HCT116 (cell line): ENCODE measurements at regions not wholly inside any gene's neighbourhood (a gene's known extent, or its start where the extent isn't known, plus 50 kb on each side); places are given as distances from the start of the nearest gene placed in this dataset.

ENCODE experiments used
- ATAC-seq: fragments of 200-7000 bp; cut with Tn5 transposase; 2 replicates; pipeline ENCODE4 v1.9.1; 2020; ENCODE audit warnings: mild to moderate bottlenecking, moderate library complexity
- BruUV-seq: library from RNA; stranded (reverse); fragments of 400-500 nt; replicated peaks from 2 replicates; lab custom pipeline; 2021; lab: Mats Ljungman, UMichigan
- CTCF ChIA-PET: fragments of 300-600 bp; sonication (Branson Sonifier 250); formaldehyde crosslinking; loops from one replicate; lab custom pipeline; 2021; ENCODE audit warnings: antibody characterized with exemption; lab: Charles Lee
- POLR2A ChIA-PET: fragments of 300-600, 350-600 bp; sonication (Branson Sonifier 250); formaldehyde crosslinking; loops from one replicate; lab custom pipeline; 2021; ENCODE audit warnings: antibody characterized with exemption; lab: Charles Lee
- RAD21 ChIA-PET, 2 experiments: fragments of 300-600 bp; sonication (Branson Sonifier 250); formaldehyde crosslinking; loops; one replicate each; lab custom pipeline; 2023; ENCODE audit warnings: low total read pairs in 2 of 2; ENCODE audit not compliant: uncharacterized antibody in 2 of 2, unreplicated experiment in 2 of 2, low non-redundant PET in 1 of 2; lab: Charles Lee
- DNase-seq: peaks from one replicate; pipeline ENCODE4 v3.0.0-alpha.2; 2010; ENCODE audit warnings: low read depth, low spot score
- H2AFZ ChIP-seq: fragments of 200-600 bp; shearing (Covaris generic), sonication (generic); 2 replicates; pipeline ENCODE4 v1.6.1; 2017; ENCODE audit warnings: low read depth, mixed run types, mixed read lengths, antibody characterized with exemption, low read length; ENCODE audit not compliant: poor library complexity, severe bottlenecking
- H3K27ac ChIP-seq: 2 replicates; pipeline ENCODE4 v1.5.1; 2012; ENCODE audit warnings: low read depth, low read length
- H3K27me3 ChIP-seq: fragments of 200-600 bp; sonication (generic); 2 replicates; pipeline ENCODE4 v1.6.1; 2016; ENCODE audit warnings: mixed run types, low read length, mixed read lengths; ENCODE audit not compliant: insufficient read depth
- H3K36me3 ChIP-seq, 2 experiments: fragments of 200-500 bp in 1 of 2; fragments of 200-600 bp in 1 of 2; sonication (Bioruptor generic) in 1 of 2; sonication (generic) in 1 of 2; 2 replicates each; pipeline versions ENCODE4 v1.5.1 to v1.6.1; 2014 to 2016; ENCODE audit warnings: low read length in 2 of 2, inconsistent platforms in 1 of 2, mixed read lengths in 1 of 2, mixed run types in 1 of 2; ENCODE audit not compliant: insufficient read depth in 2 of 2, control insufficient read depth in 1 of 2
- H3K4me1 ChIP-seq, 2 experiments: fragments of 200-600 bp in 1 of 2; sonication (generic) in 1 of 2; 2 replicates each; pipeline versions ENCODE4 v1.5.1 to v1.6.1; 2012 to 2017; ENCODE audit warnings: low read length in 2 of 2, inconsistent platforms in 1 of 2, mild to moderate bottlenecking in 1 of 2, mixed read lengths in 1 of 2, mixed run types in 1 of 2, moderate library complexity in 1 of 2; ENCODE audit not compliant: insufficient read depth in 2 of 2, control insufficient read depth in 1 of 2
- H3K4me2 ChIP-seq: fragments of 200-600 bp; sonication (generic); 2 replicates; pipeline ENCODE4 v1.6.1; 2017; ENCODE audit warnings: mixed run types, low read length, mixed read lengths
- H3K4me3 ChIP-seq, 2 experiments: fragments of 200-600 bp in 1 of 2; sonication (generic) in 1 of 2; replicated peaks in 1 of 2; 2 replicates each; pipeline ENCODE4 v1.5.1; 2011 to 2016; ENCODE audit warnings: low read length in 2 of 2, control low read depth in 1 of 2, low read depth in 1 of 2, mild to moderate bottlenecking in 1 of 2, mixed read lengths in 1 of 2, mixed run types in 1 of 2
- H3K79me2 ChIP-seq: fragments of 200-600 bp; sonication (generic); 2 replicates; pipeline ENCODE4 v1.6.1; 2017; ENCODE audit warnings: mild to moderate bottlenecking, mixed run types, low read length, moderate library complexity, mixed read lengths; ENCODE audit not compliant: insufficient read depth
- H3K9ac ChIP-seq: fragments of 200-600 bp; sonication (generic); 2 replicates; pipeline ENCODE4 v1.6.1; 2016; ENCODE audit warnings: low read length, mixed read lengths
- H3K9me2 ChIP-seq: fragments of 200-600 bp; sonication (generic), shearing (Covaris generic); 2 replicates; pipeline ENCODE4 v1.6.1; 2017; ENCODE audit warnings: mixed run types, mild to moderate bottlenecking, moderate library complexity; ENCODE audit not compliant: insufficient read depth
- H3K9me3 ChIP-seq, 2 experiments: fragments of 200-500 bp in 1 of 2; fragments of 200-600 bp in 1 of 2; sonication (Bioruptor generic) in 1 of 2; sonication (generic) in 1 of 2; 2 replicates each; pipeline ENCODE4 v1.6.1; 2014 to 2017; ENCODE audit warnings: low read length in 2 of 2, mixed read lengths in 2 of 2, inconsistent platforms in 1 of 2, low read depth in 1 of 2, mild to moderate bottlenecking in 1 of 2, mixed run types in 1 of 2, moderate library complexity in 1 of 2; ENCODE audit not compliant: control insufficient read depth in 1 of 2, insufficient read depth in 1 of 2
- H4K20me1 ChIP-seq: fragments of 200-600 bp; sonication (generic), shearing (Covaris generic); 2 replicates; pipeline ENCODE4 v1.6.1; 2017; ENCODE audit warnings: mixed run types, mild to moderate bottlenecking, moderate library complexity; ENCODE audit not compliant: insufficient read depth
- ATF3 ChIP-seq: IDR thresholded peaks from 2 replicates; pipeline ENCODE4 v1.6.1; 2012
- CBX3 ChIP-seq: IDR thresholded peaks from 2 replicates; pipeline ENCODE4 v1.6.1; 2012; ENCODE audit warnings: low read depth
- CEBPB ChIP-seq: IDR thresholded peaks from 2 replicates; pipeline ENCODE4 v1.6.1; 2012; ENCODE audit warnings: low read depth
- EGR1 ChIP-seq: IDR thresholded peaks from 2 replicates; pipeline ENCODE4 v1.6.1; 2012; ENCODE audit warnings: low read depth
- ELF1 ChIP-seq: IDR thresholded peaks from 2 replicates; pipeline ENCODE4 v1.6.1; 2012; ENCODE audit warnings: low read depth, borderline replicate concordance
- EZH2phosphoT487 ChIP-seq: fragments of 200-600 bp; IDR thresholded peaks from 2 replicates; pipeline ENCODE4 v1.6.1; 2018; ENCODE audit warnings: antibody characterized with exemption, borderline replicate concordance
- FOSL1 ChIP-seq: IDR thresholded peaks from 2 replicates; pipeline ENCODE4 v1.6.1; 2012; ENCODE audit warnings: low read depth
- JUND ChIP-seq: IDR thresholded peaks from 2 replicates; pipeline ENCODE4 v1.6.1; 2012
- MAX ChIP-seq: IDR thresholded peaks from 2 replicates; pipeline ENCODE4 v1.6.1; 2012
- POLR2AphosphoS5 ChIP-seq: IDR thresholded peaks from 2 replicates; pipeline ENCODE4 v1.6.1; 2011; ENCODE audit warnings: mild to moderate bottlenecking, low read depth, low read length, moderate library complexity
- RAD21 ChIP-seq: IDR thresholded peaks from 2 replicates; pipeline ENCODE4 v1.6.1; 2012; ENCODE audit warnings: low read depth, mild to moderate bottlenecking
- REST ChIP-seq: IDR thresholded peaks from 2 replicates; pipeline ENCODE4 v1.6.1; 2012; ENCODE audit warnings: low read depth
- SIN3A ChIP-seq: IDR thresholded peaks from 2 replicates; pipeline ENCODE4 v1.6.1; 2012; ENCODE audit warnings: low read depth
- SP1 ChIP-seq: IDR thresholded peaks from 2 replicates; pipeline ENCODE4 v1.6.1; 2012; ENCODE audit warnings: low read depth
- SRF ChIP-seq: IDR thresholded peaks from 2 replicates; pipeline ENCODE4 v1.6.1; 2012; ENCODE audit warnings: low read depth
- TCF7L2 ChIP-seq: IDR thresholded peaks from 2 replicates; pipeline ENCODE4 v1.7.0; 2011; ENCODE audit warnings: borderline replicate concordance, inconsistent platforms; ENCODE audit not compliant: insufficient read depth, insufficient read length; ENCODE audit errors: extremely low read depth
- YY1 ChIP-seq: IDR thresholded peaks from 2 replicates; pipeline ENCODE4 v1.6.1; 2011; ENCODE audit warnings: low read length, low read depth, moderate library complexity, mild to moderate bottlenecking; ENCODE audit not compliant: insufficient replicate concordance; ENCODE audit errors: extremely low read depth
- ZFX ChIP-seq: fragments of 450-650 bp; IDR thresholded peaks from 2 replicates; pipeline ENCODE4 v1.6.1; 2017
- ZNF274 ChIP-seq: fragments of 200-500 bp; sonication (Bioruptor generic); IDR thresholded peaks from 2 replicates; pipeline ENCODE4 v1.6.1; 2014; ENCODE audit warnings: mild to moderate bottlenecking, low read depth, low read length, inconsistent platforms
- intact Hi-C: fragments of 100-400 bp; cut with micrococcal nuclease; formaldehyde crosslinking; loops from 2 replicates; pipeline ENCODE4 v1.10.0; 2022

- H3K4me3 ChIP-seq = no peak overlapping the region
- DNase-seq (no peak), ATAC-seq (no peak)
- H3K4me1 ChIP-seq = no peaks in the 10 kb centered on the region
- BruUV-seq = no TSS peak
- H3K9me2 ChIP-seq = no peaks in the 10 kb centered on the region
- peaks cover 4% of the 10 kb centered on the region; the same call in 1 of the 2 replicates for H3K27me3 ChIP-seq
- intact Hi-C loops = no loop called here
- H4K20me1 ChIP-seq = no peaks in the 10 kb centered on the region
- TF ChIP-seq ATF3 (no peak), ELF1 (no peak), POLR2AphosphoS5 (no peak), SP1 (no peak), ZFX (no peak), REST (no peak), SRF (no peak), EGR1 (no peak), CEBPB (no peak), MAX (no peak), CBX3 (no peak), RAD21 (no peak), SIN3A (no peak), TCF7L2 (no peak), FOSL1 (no peak), EZH2phosphoT487 (no peak), ZNF274 (no peak), JUND (no peak), YY1 (no peak)
- POLR2A ChIA-PET = no interaction called here
- no peak overlapping the region for H3K27ac ChIP-seq
- H2AFZ ChIP-seq = no peak overlapping the region
- no peaks in the 10 kb centered on the region for H3K79me2 ChIP-seq
- CTCF ChIA-PET = no interaction called here
- no peak overlapping the region for H3K4me2 ChIP-seq
- RAD21 ChIA-PET = no interaction called here
- H3K9me3 ChIP-seq = no peaks in the 10 kb centered on the region
- no peaks in the 10 kb centered on the region for H3K36me3 ChIP-seq
- no peak overlapping the region for H3K9ac ChIP-seq
Observed at GRCh38 chr7:36796850-36797536, 72.7 kb upstream of the AOAH start.
